NCI-H748 (cell line): ENCODE measurements at regions not wholly inside any gene's neighbourhood (a gene's known extent, or its start where the extent isn't known, plus 50 kb on each side); places are given as distances from the start of the nearest gene placed in this dataset.
"Not testable (repeated sequence)": the region's sequence is repeated elsewhere in the genome, so short reads cannot be mapped to it uniquely, and the experiment has no call there.

ENCODE experiments used
- DNase-seq: peaks from one replicate; lab custom pipeline; 2025; ENCODE audit not compliant: unreplicated experiment; lab: John Stamatoyannopoulos, UW

DNA sequence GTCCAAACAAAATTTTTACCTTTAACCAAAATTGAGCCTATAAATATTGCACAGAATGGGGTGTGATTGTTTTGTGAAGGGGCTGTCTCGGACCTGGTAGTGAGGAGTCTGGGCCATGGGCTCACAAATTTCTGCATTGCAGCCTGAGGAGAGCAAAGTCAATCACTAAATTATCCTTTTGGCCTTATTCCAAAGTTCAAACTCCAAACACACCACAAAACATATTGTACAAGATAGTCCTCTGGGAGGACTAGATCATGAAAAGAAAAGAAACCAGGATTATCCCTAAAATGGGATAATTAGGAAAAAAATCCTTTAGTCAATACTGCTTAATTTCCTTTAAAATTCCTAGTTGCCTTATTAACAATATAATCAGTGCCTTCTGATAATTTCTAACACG is 115.5 kb downstream of the BUB3 start:
- no peak for DNase-seq

DNA sequence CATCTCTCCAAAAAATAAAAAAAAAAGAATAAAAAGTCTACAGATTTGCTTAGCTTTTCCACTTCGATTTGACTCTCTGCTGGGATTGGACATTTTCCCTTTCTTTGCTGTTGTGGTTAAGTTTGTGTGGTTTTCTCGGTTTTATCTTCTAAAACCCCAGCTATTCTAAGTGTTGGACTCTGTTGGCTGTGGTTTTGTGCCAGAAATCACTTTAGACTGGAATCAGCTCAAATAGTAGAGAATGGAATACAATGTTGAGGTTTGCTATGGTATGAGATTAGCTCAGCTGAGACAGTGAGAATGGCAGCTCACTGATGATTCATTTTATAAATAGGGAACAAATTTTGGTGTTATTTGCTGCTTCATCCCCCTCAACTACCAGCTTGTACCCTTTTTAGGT is 116.0 kb downstream of the BUB3 start:
- no peak for DNase-seq

DNA sequence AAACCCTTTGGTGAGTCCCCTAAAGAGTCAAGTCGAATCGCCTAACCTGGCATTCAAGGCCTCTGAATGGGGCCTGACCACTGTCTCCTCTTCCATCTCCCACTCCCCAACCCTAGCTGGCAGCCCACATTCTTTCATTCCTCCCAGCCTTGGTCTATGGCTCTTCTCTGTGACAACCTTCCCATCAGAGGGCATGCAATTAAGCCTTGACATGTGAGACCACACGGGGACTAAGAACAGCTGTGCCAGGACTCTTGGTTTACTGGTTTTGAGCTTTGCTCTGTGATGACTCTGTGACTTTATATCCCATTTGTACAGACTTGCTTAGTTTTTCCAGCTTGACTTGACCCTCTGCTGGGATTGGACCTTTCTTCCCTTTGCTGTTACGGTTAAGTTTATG is 116.6 kb downstream of the BUB3 start:
- no peak for DNase-seq

GRCh38 chr10:123272171-123272570 is 118.0 kb downstream of the BUB3 start:
- peak; percentile 6 for DNase-seq

DNA sequence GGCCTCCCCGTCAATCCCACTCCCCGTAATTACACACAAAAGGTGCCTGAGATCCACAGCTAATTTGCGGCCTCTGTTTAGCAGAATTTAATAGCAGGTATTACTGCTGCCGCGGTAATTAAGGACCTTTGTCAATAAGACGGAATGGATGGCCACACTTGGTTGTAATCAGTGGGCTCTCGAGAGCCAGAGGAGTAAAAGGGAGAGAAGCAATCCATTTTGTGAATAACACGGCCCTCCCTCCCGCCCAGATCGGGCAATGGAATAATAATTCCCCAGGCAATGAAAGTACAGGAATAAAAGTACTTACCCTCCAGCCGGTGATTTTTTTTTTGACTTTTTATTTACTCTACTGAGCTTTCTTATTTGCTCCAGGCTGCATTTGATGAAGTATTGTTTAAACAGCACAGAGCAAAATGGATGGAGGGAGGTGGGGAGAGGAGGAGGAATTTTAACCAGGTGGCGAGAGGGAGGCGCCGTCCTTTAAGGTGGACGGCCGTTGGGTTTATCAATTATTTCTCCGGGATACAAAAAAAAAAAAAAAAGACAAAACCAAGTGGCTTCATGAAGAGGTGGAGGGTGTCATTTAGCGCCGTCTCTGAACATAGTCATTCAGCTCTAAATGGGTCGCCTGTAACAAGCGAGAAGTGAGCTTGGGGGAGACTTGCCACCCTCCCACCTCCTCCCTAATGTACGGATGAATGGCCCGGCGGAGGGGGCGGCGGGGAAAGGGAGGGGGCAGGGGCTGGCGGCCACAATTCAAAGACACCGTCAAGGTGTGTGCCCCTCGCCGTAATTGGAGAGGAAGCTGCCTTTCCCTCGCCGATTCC is 120.3 kb downstream of the BUB3 start:
- DNase-seq: peak; percentile 99

GRCh38 chr10:123275136-123275564 is 120.9 kb downstream of the BUB3 start:
- peak; percentile 69 for DNase-seq

- no peak for DNase-seq
Observed at GRCh38 chr10:123278445-123278844, 124.2 kb downstream of the BUB3 start.

- DNase-seq: not testable (repeated sequence)
Observed at GRCh38 chr10:123283371-123283770, 129.2 kb downstream of the BUB3 start.

- peak; percentile 53 for DNase-seq
Observed at GRCh38 chr10:123284022-123284421, 129.8 kb downstream of the BUB3 start.

GRCh38 chr10:123287594-123288247 is 133.5 kb downstream of the BUB3 start:
- no peak for DNase-seq

GRCh38 chr10:123289432-123289831 is 135.2 kb downstream of the BUB3 start:
- no peak for DNase-seq

DNA sequence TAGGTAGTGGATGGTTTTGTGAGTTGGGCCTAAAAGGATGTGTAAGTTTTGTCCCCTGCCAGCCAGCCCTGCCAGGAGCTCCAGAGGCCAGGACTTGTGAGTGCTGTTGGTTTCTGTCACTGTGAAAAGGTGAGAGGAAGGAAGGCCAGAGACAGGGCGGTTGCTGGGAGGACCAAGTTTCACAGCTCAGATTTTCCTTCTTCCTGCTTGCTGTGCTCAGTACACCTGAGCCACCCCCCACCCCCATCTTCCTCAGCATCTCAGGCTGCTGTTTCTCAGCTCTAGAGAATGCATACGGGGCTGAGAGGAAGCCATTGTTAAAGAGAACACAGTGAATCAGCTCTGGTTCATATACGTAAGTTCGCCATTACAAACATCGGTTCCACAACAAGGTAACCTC is 139.9 kb downstream of the BUB3 start:
- DNase-seq: no peak

GRCh38 chr10:123294886-123295285 is 140.7 kb downstream of the BUB3 start:
- no peak for DNase-seq

GRCh38 chr10:123295644-123296043 is 141.4 kb downstream of the BUB3 start:
- no peak for DNase-seq

DNA sequence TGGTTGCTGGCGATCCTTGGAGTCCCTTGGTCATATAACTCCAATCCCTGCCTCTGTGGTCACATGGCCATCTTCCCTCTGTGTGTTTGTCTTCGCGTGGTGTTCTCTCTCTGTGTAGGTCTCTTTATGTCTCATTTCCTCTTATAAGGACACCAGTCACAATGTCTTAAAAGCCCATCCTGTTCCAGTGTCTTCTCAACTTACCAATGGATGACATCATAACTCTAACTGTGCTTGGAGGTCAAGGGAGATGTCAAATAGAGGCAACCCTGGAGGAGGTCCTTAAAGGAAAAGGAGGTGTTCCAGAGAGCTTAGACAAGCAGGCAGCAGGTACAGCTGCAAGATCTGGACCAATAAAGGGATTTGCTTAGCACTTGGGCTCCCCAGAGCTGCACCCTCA is 143.0 kb downstream of the BUB3 start:
- DNase-seq: no peak

GRCh38 chr10:123298583-123298982 is 144.4 kb downstream of the BUB3 start:
- no peak for DNase-seq

DNA sequence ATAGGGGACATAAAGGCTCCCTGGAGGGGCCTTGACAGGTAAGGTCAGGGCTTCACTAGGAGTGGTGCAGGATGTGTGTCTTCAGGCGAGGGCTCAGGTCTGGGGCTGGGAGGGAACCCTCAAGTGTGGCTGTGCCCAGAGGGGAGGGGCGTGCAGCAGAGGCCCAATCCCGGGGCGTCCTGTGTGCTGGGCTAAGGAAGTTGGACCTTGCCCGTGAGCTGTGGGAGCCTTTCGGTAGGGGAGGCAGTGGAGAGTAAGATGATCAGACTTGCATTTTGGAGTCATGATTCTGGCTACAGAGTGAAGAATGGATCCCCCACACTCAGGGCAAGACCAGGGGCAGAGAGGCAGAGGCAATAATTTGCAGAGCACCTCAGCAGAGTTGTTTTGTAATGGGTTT is 145.4 kb downstream of the BUB3 start:
- DNase-seq: no peak

- DNase-seq: peak; percentile 67
Observed at GRCh38 chr10:123301077-123301857, 147.1 kb downstream of the BUB3 start.

DNA sequence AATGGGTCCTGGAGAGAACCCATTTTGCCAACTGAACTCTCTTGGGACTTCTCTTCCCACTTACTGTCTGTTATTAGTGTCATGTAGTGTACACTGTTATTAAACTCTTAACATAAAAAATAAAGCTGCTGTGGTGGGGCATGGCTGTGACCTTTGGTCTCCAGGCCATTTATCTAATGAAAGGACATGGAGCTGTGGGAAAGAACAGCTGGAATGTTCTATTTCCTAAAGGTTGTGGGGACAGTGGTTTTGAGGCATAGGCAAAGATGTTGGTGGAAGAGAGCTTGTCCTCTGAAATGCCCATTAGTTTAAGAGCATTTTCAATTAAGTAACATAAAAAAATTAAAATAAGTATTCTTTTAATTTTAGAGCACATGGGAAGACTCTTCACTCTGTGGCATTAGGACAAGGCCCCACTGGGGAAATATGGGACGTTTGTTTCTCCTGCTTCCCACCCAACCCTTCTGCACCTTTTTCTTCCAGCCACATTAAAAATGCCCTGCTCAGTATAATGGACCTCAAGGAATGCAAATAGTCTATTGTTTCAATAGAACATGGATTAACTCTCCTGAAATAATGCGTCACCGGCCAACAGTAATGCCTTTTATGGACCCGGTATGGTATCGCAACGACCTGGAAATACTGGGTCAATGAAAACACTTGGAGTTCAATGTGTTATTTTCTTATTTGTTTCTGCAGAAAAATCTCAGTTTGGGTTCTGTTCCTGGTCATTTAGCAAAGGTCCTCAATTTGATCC is 149.6 kb downstream of the BUB3 start:
- DNase-seq: no peak

GRCh38 chr10:123305671-123306070 is 151.5 kb downstream of the BUB3 start:
- no peak for DNase-seq

- DNase-seq: no peak
Observed at GRCh38 chr10:123306290-123306689, 152.1 kb downstream of the BUB3 start.
